GOT3 (cell line): ENCODE measurements at regions not wholly inside any gene's neighbourhood (a gene's known extent, or its start where the extent isn't known, plus 50 kb on each side); places are given as distances from the start of the nearest gene placed in this dataset.
"Not testable (repeated sequence)": the region's sequence is repeated elsewhere in the genome, so short reads cannot be mapped to it uniquely, and the experiment has no call there.

Source experiments
- DNase-seq: peaks from one replicate; lab custom pipeline; 2025; ENCODE audit warnings: mixed read lengths; lab: John Stamatoyannopoulos, UW

- no peak for DNase-seq
Observed at GRCh38 chr5:92879806-92880543, 701.0 kb downstream of the NR2F1-AS1 start.

GRCh38 chr5:92874790-92875189, 706.2 kb downstream of the NR2F1-AS1 start:
- DNase-seq: no peak

- no peak for DNase-seq
Observed at GRCh38 chr5:92868442-92868841, 712.6 kb downstream of the NR2F1-AS1 start.

DNA sequence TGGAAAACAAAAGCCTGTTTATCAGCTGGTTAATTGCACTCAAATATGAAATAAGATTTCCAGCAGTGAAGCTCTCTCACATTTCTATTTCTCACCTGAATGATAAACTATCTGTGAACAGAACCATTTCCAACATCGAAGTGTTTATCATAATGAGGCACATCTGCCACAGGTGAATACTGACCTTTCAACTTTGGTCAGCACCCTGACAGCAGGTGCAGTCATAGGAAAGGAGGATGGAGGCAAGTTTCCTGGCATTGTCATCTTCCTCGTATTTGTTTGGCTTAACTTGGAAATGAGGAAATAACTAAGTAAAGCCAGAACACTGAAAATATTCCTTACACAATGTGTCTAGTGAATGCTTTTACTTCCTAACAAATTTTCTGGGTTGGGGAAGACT, 716.4 kb downstream of the NR2F1-AS1 start:
- DNase-seq: no peak

- no peak for DNase-seq
Observed at GRCh38 chr5:92863666-92864065, 717.4 kb downstream of the NR2F1-AS1 start.

GRCh38 chr5:92861531-92862285, 719.3 kb downstream of the NR2F1-AS1 start:
- DNase-seq: no peak

DNA sequence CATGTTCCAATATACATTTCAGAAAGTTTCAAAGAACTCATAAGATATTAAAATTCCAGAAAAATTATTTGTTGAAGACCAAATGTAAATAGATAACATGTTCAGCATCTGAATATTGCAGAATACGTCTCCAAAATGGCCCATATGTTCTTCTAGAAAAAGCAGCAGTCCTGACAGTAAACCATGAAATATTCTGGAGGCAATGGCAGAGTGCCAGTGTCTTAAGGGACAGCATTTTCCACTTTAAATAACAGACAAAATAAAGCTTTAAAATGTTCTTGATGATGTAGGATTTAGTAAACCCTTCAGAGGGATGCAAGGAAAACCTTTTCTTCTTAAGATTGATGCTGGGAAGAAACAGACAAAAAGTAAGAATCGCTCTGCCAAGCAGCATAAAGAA, 721.0 kb downstream of the NR2F1-AS1 start:
- DNase-seq: no peak

DNA sequence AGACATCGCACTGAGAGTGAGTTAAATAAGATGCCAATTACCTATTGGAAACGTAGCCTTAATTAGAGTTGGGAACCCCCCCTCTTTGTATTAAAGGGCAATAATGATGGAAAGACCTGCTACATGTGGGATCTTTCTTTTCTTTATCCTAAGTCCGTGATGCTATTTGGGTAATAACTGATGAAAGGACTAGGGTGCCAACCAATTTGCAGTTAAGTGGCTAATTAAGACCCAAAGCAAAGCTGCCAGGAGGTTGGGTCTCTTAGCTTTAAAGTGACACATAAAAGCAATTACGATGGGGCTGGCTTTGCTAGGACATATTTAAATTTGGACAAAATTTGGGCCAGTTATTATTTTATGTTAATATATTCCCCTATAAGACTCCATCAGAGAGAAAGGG, 728.8 kb downstream of the NR2F1-AS1 start:
- DNase-seq: no peak

GRCh38 chr5:92850886-92851285, 730.1 kb downstream of the NR2F1-AS1 start:
- no peak for DNase-seq

DNA sequence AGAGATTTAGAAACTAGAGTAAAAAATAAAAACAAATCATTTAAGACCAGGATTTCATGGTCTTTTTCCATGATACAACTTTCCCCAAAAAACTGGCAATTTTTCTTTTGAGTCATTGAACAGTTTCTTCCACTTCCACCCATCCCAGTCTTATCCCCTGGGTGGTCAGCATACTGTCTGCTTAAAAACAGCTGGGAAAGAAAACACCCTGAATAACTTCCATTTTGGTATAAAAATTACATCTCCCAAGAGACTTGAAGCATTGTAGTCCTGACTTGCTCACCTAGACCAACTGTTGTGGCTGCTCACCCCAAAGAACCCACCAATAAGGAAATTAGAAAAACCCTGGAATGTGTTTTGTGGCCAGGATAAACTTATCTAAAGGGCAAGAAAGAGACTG, 731.3 kb downstream of the NR2F1-AS1 start:
- DNase-seq: no peak

DNA sequence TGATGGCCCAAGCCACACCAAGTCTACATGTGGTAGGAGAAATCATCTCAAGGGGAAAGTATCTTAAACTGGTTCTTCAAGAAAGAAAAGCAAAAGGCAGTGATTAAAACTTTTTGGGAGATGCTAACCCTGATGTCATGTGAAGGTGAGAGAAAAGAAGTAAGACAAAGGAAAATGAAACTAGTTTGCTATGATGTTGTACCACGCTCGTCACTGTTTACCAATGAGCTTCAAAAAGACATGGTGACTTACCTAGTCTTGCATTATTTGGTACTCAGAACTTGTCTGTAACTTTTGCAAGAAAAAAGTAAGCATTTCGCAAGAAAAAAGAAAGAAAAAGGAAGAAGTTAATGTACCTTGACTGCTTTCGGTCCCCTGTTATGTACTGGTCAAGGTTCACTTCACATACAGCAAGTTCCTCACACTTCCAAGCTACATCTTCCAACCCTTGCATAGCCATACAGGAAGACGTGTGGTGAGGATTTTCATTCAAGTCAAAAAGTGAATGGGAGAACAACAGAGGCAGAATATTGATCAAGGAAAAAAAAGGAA, 739.3 kb downstream of the NR2F1-AS1 start:
- DNase-seq: no peak

DNA sequence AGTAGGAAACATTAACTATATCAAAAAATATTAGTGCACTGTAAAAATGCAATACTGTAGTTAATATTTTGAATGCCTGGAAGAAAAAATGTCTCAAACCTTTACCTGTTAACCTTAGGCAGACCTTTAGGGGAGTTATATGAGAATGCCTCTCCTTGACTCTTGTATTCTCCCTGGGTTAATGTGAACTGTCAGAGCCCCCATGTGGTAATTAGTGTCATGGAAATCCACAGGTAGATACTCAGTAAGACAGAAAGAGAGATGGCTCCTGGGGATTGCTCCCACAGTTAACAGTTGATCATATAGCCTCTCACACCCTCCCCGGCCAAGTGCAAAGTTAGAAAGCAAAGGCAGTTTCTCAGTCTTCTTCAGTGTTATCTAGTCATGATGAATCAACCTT, 742.8 kb downstream of the NR2F1-AS1 start:
- DNase-seq: no peak

DNA sequence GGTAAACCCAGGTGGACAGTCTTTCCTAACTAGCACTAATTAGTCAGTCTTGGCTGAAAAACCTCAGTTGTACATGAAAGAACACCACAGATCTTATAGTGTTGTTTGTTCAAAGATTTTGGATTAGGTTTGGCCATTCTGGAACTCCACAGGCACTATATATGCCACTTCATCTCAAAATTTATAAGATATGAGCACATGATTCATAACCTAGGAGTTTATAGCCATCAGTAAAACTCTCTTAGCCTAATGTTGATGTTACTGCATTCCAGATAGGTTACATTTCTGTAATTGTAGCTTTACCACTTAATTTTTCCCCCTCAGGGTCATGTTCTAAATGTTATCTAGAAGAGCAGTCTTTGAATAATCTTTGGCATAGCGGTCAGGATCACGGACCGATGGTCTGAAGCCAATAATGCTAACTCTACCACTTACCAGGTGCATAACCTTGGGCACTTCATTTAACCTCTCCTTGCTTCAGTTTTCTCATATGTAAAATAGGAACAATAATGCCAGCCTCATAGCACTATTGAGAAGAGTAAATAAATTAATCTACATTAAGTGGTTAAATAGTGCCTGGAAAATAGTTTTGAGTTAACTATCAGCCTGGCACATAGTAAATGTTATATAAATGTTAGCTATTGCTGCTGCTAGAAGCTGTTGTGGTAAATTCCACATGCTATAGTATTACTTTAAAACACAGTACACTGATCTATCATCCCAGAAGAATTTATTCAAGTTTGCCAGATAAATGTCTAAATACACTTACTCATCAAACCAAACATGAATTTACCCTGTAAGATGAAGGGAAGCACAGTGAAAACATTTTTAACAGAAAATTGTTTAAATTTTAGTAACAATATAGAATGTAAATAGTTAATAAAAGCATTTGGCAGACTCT, 743.9 kb downstream of the NR2F1-AS1 start:
- DNase-seq: no peak

DNA sequence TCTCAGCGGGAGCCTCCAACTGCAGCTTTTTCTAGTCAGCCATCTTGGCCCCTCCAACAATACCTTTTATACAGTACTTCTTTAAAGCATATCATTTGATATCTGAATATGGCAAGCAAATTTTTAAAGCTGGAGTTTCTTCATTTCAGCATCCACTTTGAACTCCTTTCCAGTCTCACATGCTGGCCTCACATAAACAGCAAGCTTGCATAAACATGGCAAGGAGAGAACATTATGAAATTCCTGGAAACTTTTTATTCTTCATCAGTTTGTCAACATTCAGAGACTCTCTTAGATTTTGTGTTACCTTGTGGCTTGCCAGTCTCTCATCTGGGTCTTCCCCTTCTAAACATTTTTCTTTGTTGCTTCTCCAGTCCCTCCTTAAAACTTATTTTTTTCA, 745.3 kb downstream of the NR2F1-AS1 start:
- DNase-seq: no peak

DNA sequence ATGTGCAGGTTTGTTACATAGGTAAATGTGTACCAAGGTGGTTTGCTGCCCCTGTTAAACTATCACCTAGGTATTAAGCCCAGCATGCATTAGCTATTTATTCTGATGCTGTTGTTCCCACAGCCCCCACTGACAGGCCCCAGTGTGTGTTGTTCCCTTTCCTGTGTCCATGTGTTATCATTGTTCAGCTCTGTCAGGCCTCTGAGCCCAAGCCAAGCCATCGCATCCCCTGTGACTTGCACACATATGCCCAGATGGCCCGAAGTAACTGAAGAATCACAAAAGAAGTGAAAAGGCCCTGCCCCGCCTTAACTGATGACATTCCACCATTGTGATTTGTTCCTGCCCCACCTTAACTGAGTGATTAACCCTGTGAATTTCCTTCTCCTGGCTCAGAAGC, 757.5 kb downstream of the NR2F1-AS1 start:
- not testable (repeated sequence) for DNase-seq

DNA sequence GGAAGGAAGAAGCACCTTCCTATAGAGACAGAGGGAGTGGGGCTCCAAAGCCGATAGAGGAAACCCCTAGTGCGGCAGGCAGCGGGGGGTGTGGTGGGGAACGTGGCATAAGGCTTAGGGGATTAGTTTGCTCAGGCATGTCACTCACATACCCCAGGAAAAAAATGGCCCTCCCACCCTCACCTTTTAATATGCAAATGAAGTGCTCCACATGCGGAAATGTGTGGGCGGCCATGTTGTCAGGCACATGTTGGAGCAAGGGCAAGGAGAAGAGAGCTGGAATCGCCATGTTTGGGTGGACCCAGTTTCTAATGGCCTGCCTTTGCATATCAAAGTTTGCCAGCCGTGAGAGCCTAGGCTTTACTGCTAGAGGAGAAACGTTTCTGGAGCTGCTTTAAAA, 758.8 kb downstream of the NR2F1-AS1 start:
- DNase-seq: no peak

GRCh38 chr5:92809855-92810465, 771.1 kb downstream of the NR2F1-AS1 start:
- DNase-seq: no peak

DNA sequence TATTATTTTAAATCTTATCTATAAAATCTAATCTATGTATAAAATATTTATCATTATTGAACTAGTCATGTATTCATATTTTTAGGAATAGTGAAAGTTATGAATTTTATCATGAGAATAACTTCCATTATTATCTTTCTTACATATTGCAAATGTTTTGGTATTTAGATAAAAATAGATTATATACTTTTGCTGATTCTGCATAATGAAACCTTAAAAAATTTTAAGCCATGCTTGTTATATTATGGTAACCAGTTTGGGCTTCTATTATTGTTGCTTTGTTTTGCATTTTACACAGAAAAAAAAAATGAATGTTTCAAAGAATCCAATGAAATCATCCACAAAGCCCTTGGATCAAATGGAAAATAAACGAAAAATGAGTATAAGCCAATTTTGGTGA, 772.5 kb downstream of the NR2F1-AS1 start:
- DNase-seq: no peak

- DNase-seq: no peak
Observed at GRCh38 chr5:92807085-92807484, 773.9 kb downstream of the NR2F1-AS1 start.

DNA sequence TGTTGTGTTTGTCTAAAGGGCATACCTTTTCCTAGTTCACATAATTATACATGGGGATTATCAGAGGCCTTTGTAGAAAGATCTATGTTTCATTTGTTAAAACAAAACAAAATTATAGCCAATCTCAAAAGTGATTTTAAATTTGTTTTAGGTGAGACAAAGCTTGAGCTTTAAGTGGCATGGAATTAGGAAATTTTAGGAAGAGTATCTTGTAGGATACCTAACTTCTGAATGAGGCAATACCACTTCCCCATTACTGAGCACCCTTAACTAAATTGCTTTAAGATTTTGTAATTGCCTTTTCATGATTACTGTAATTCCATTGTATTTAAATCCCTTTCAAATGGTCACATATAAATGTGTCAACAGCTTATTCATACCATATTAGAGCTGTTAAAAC, 775.6 kb downstream of the NR2F1-AS1 start:
- DNase-seq: no peak

GRCh38 chr5:92801911-92802310, 779.1 kb downstream of the NR2F1-AS1 start:
- DNase-seq: no peak

DNA sequence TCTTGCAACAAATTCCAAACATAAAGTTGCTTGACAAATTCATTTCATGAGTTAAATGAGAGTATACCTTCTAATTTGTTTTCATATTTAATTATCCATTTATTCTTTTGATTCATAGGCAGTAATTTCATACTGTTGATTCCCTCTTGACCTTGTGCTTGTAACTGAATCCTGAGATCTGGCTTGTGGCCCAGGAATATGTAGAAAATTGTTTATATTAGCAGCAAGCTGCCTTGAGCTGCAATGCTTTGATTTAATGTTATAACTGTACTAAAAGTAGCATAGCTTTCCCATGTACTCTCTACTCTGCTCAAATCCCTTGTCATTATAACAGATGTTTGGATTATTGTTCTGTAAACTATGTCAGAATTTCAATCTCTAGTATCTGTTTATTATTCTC, 780.7 kb downstream of the NR2F1-AS1 start:
- no peak for DNase-seq
